Ecto neural progenitor cell (in vitro differentiated cells): ENCODE measurements at regions not wholly inside any gene's neighbourhood (a gene's known extent, or its start where the extent isn't known, plus 50 kb on each side); places are given as distances from the start of the nearest gene placed in this dataset.

Experiments
- DNase-seq: peaks from one replicate; pipeline ENCODE4 v3.0.0-alpha.2; 2018; ENCODE audit warnings: low spot score

DNA sequence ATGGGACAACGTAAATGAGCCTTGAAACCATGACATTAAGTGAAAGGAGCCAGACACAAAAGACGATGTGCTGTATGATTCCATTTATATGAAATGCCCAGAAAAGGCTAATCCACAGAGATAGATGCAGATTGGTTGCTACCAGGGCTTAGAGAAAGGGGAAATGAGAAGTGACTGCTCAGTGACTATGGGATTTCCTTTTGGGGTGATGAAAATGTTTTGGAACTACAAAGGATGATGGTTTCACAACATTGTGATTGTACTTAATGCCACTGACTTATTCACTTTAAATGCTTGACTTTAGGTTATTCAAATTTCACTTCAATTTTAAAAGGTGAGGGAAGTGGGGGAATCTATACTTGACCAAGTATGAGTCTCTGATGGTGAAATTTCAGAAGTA, 414.3 kb downstream of the SETD4 start:
- DNase-seq = no peak

DNA sequence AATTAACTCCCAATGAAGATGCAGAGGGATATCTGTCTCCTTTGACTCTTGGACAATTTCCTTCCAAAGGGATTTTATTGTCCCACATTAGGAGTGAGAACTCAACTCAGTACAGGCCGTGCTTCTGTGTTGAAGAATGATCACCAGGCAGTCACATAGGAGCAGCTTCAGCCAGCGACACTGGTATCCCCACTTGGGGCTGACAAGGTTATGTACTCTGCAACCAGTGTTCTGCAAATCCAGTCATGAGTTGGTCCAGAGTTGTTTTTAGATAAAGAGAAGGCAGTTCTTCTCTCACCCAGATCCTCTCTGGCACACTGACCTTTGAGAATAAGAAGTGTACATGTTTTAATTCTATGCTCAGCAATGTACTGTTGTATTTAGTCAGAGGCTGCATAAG, 415.8 kb downstream of the SETD4 start:
- no peak for DNase-seq

DNA sequence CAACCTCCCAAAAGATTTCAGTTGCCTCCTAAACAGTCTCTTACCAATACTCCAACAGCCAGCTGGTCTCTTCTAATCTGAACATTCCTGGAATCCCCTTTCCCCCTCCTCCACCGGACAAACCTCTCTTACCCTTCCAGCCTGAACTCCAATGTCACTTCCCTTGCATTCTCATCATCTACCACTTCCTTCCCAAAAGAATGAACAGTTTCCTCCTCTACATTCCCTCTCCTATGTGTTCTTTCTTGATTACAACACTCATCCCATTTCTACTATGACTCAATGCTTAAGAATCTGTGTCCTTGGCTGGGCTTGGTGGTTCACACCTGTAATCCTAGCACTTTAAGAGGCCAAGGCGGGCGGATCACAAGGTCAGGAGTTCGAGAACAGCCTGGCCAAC, 417.1 kb downstream of the SETD4 start:
- DNase-seq = no peak

DNA sequence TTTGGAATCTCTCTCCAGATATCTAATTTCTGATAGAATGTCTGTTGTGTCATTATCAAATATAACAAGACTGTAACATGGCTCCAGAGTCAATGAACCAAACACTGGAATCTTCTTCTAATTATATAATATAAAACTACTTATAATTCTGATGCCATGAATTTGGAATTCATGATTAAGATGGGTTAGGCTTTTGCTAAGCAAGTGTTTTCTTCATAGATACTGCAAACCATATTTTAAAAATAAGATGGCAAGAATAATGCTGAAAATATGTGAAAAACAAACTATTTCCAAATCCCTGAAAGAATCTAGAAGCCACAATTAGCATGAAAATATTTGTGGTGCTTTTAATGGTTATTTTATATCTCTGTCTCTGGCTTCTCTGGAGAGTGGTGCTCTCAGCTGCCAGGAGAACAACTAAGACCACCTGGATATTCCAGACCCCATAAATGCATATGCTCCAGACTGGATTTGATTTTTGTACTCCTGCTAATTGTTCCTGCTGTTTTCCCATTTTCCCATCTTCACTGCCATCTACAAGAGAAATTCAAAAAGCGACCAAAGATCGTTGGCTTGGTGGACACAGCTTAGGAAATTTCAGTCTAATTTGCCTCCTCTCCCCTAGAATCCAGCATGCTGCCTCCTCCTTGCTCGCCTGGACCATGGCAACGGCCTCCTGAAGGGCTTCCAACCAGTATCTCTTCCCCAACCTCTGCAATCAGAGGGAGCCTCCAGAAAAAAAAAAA, 418.9 kb downstream of the SETD4 start:
- DNase-seq = no peak

- no peak for DNase-seq
Measured at GRCh38 chr21:35637431-35637830, 422.9 kb downstream of the SETD4 start.

DNA sequence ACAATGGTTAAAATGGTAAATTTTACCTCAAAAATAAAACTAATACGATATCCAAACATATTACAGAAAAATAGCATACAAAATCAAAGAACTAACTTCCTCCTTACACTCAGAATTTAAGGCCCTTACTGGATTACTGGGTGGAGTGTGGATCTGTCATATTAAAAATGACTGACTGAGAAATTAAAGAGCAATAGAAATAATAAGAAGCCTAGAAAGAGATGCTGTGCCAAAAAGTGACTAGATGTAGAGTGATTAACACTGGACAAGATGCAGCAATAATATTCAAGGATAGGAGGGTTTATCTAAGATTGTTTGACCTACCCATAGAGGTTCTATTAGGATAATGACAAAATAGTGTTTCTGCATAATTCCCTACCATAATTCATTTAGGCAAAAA, 424.3 kb downstream of the SETD4 start:
- DNase-seq = no peak

- DNase-seq = no peak
Measured at GRCh38 chr21:35635261-35635660, 425.1 kb downstream of the SETD4 start.

GRCh38 chr21:35633501-35633900, 426.8 kb downstream of the SETD4 start:
- no peak for DNase-seq

GRCh38 chr21:35632711-35633110, 427.6 kb downstream of the SETD4 start:
- no peak for DNase-seq

GRCh38 chr21:35628316-35628715, 432.0 kb downstream of the SETD4 start:
- no peak for DNase-seq

- DNase-seq = no peak
Measured at GRCh38 chr21:35627462-35627861, 432.9 kb downstream of the SETD4 start.

GRCh38 chr21:35625576-35625975, 434.8 kb downstream of the SETD4 start:
- DNase-seq = no peak

- DNase-seq = no peak
Measured at GRCh38 chr21:35624901-35625300, 435.4 kb downstream of the SETD4 start.

DNA sequence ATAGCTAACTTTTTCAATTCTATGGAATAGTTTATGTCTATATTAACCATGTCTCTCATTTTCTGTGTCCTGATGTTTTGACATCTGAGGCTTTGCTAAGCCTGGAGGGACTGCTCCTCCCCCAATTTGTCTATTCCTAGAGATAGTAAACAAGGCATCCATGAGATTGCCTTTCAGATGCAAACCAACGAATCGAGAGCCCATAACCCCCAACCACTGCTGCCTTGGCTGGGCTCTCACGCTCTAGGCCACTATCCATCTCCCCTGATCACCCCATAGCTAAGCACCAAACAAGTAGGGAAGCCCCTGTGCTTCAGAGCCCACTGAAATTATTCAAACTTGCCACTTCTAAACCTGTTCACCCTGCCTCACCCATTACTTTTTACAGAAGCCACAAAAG, 437.7 kb downstream of the SETD4 start:
- DNase-seq = no peak

GRCh38 chr21:35619184-35619583, 441.1 kb downstream of the SETD4 start:
- no peak for DNase-seq

GRCh38 chr21:35617491-35617890, 442.8 kb downstream of the SETD4 start:
- DNase-seq = no peak

DNA sequence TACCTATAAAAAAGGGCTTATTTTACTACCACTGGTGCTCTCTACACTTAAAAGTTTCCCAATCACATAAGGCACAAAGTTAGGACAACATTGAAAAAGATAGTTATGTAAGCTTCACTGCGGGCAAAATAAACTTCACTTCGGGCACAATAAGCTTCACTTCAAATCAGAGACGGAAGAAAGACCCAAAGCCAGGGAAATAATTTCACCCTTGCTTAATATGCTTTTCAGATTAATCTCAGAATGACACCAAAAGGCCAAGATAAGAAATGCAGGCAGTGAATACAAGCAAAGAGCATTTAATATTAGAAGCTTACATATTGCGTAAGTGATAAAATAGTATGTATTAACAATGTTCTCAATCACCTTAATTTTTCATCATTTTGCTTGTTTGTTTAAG, 444.2 kb downstream of the SETD4 start:
- no peak for DNase-seq

DNA sequence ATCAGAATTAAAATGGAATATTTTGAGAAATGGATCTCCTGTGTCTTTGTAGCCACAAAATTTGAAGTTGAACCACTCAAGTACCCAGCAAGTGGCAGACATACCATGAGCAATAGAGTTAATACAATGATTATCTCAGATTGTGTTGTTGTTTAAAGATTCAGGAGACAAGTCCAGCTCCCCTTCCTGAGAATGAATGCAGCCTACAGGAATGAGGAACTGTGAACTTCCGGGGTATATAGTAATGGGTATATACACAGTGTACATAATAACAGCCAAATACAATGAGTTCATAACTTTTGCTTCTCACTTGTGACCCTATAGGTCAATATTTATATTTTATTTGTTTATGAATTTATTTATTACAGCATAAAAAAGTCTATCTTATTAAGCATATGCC, 445.0 kb downstream of the SETD4 start:
- no peak for DNase-seq

- no peak for DNase-seq
Measured at GRCh38 chr21:35614396-35614921, 445.9 kb downstream of the SETD4 start.

- no peak for DNase-seq
Measured at GRCh38 chr21:35611708-35612132, 448.6 kb downstream of the SETD4 start.

GRCh38 chr21:35609263-35609662, 451.1 kb downstream of the SETD4 start:
- DNase-seq = no peak

DNA sequence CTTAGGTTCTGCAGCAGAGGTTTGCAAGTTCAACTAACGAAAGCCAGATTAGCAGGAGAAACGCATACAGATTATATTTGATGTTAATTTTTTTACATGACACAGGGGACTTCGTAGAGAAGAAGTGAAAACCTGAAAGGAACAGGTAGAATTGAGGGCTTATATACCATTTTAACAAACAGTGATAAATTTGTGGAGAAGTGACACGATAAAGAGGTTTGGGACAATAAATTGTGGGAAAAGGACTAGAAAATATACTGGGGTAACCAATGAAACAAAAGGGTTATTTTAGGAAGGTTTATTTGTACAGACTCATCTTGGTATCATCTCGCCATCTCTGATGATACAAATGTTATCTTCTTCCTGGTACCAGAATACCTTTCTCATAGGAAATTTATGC, 452.9 kb downstream of the SETD4 start:
- no peak for DNase-seq

DNA sequence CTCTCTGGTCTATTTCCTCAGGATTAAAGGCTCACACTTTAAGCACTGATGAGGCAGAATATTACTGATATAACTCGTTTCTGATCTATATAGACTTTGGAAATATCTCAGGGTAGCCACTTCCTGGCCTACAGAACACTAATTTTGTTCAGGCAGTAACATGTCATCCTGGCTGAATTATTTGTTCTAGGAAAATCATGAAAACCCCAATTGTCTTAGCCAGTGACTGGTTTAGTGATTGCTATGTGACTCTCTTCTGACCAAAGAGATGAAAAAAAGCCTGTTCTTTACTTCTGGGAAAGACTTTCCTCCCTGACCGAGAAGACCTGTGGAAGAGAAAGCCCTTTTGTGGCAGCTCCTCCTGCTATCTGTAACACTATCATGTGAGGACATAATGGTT, 453.7 kb downstream of the SETD4 start:
- no peak for DNase-seq

GRCh38 chr21:35606146-35606545, 454.2 kb downstream of the SETD4 start:
- DNase-seq = no peak
